ENCODE measurements at regions not wholly inside any gene's neighbourhood (a gene's known extent, or its start where the extent isn't known, plus 50 kb on each side); places are given as distances from the start of the nearest gene placed in this dataset.

DNA sequence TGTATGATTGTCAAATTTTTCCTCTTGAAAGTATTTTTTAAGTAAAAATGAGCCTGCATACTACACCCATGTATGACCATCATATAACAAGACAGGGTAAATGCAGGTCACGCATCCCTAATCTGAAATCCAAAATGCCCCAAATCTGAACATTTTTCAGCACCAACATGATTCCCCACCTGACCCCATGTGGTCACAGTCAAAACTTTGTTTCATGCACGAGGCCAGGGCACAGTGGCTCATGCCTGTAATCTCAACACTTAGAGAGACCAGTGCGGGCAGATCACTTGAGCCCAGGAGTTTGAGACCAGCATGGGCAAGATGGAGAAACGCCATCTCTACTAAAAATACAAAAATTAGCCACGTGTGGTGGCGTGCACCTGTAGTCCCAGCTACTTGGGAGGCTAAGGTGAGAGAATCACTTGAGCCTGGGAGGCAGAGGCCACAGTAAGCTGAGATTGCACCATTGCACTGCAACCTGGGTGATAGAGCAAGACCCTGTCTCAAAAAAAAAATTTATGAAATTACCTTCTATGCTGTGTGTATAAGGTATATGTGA, 63.7 kb upstream of the NPAS1 start:
- H3K36me3 ChIP-seq = no peaks in the 10 kb centered on the region
- peaks cover 20% of the 10 kb centered on the region for H3K4me1 Mint-ChIP-seq
- H3K27ac ChIP-seq = no peak overlapping the region
- peaks cover 2% of the 10 kb centered on the region for H3K27me3 Mint-ChIP-seq (ENCODE audit: insufficient read depth, low read depth)
- TF ChIP-seq, protein P1, sequence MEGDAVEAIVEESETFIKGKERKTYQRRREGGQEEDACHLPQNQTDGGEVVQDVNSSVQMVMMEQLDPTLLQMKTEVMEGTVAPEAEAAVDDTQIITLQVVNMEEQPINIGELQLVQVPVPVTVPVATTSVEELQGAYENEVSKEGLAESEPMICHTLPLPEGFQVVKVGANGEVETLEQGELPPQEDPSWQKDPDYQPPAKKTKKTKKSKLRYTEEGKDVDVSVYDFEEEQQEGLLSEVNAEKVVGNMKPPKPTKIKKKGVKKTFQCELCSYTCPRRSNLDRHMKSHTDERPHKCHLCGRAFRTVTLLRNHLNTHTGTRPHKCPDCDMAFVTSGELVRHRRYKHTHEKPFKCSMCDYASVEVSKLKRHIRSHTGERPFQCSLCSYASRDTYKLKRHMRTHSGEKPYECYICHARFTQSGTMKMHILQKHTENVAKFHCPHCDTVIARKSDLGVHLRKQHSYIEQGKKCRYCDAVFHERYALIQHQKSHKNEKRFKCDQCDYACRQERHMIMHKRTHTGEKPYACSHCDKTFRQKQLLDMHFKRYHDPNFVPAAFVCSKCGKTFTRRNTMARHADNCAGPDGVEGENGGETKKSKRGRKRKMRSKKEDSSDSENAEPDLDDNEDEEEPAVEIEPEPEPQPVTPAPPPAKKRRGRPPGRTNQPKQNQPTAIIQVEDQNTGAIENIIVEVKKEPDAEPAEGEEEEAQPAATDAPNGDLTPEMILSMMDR (IDR thresholded peaks at IDR 0.05) = no peak
- TF ChIP-seq EZH2phosphoT487 (IDR thresholded peaks at IDR 0.05) = no peak
- H3K9ac ChIP-seq = no peak overlapping the region
- peaks cover 18% of the 10 kb centered on the region for H3K36me3 Mint-ChIP-seq
- H3K4me2 ChIP-seq = no peak overlapping the region
- no peak overlapping the region for H2AFZ ChIP-seq (replicated peaks)
- no peak overlapping the region for H3K4me3 Mint-ChIP-seq
- peaks cover 64% of the 10 kb centered on the region for H3K79me2 ChIP-seq (ENCODE audit: low read depth)
- DNase-seq (ENCODE audit: low spot score) = no peak
- H3K27me3 ChIP-seq = no peaks in the 10 kb centered on the region
- peaks cover 10% of the 10 kb centered on the region for H3F3A ChIP-seq (ENCODE audit: low read depth)
- no peak overlapping the region for H3K4me3 ChIP-seq
- H3K27ac Mint-ChIP-seq = no peak overlapping the region
- H3K9me3 ChIP-seq (ENCODE audit: low read depth) = no peaks in the 10 kb centered on the region
- H3K4me1 ChIP-seq = peaks cover 9% of the 10 kb centered on the region
- H3K9me3 Mint-ChIP-seq = peaks cover 2% of the 10 kb centered on the region
- peaks cover 34% of the 10 kb centered on the region for H4K20me1 ChIP-seq (ENCODE audit: low read depth)

DNA sequence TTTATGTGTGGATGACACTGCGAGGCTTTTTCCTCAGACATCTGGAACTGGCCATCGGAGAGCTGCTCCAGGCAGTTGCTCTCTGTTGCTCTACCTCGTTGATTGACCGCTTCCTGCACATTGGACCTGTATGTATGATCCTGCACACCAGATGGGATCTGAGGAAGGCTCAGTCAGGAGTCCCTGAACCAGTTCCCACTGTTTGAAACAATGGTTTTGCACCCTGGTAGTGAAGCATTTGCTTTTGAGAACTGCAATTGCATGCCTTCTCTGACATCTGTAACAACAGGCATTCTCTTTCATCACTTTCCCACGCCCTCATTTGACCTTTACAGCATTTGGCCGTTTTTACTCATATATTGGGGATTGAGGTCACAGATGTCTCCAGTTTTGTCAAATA, 61.1 kb upstream of the NPAS1 start:
- TF ChIP-seq EZH2 (IDR thresholded peaks at IDR 0.05) (no peak), EZH2phosphoT487 (IDR thresholded peaks at IDR 0.05) (no peak)
- TF ChIP-seq, protein P1 (IDR thresholded peaks at IDR 0.05) = no peak
- Histone ChIP-seq H2AFZ (replicated peaks) (no peak overlapping the region), H3K27me3 (no peaks in the 10 kb centered on the region), H3K9ac (no peak overlapping the region), H3K4me3 (no peak overlapping the region), H3K36me3 (no peaks in the 10 kb centered on the region), H3F3A (ENCODE audit: low read depth) (peaks cover 10% of the 10 kb centered on the region), H3K4me1 (peaks cover 9% of the 10 kb centered on the region), H3K27ac (peak overlapping the region; percentile 34), H4K20me1 (ENCODE audit: low read depth) (peaks cover 41% of the 10 kb centered on the region), H3K9me3 (ENCODE audit: low read depth) (no peaks in the 10 kb centered on the region), H3K4me2 (no peak overlapping the region), H3K79me2 (ENCODE audit: low read depth) (peaks cover 72% of the 10 kb centered on the region)
- Mint-ChIP-seq H3K36me3 (peaks cover 14% of the 10 kb centered on the region), H3K27ac (peak overlapping the region; percentile 65), H3K27me3 (ENCODE audit: insufficient read depth, low read depth) (peaks cover 2% of the 10 kb centered on the region), H3K4me3 (no peak overlapping the region), H3K9me3 (peaks cover 2% of the 10 kb centered on the region), H3K4me1 (peaks cover 15% of the 10 kb centered on the region)
- DNase-seq (ENCODE audit: low spot score) = peak; percentile 24

DNA sequence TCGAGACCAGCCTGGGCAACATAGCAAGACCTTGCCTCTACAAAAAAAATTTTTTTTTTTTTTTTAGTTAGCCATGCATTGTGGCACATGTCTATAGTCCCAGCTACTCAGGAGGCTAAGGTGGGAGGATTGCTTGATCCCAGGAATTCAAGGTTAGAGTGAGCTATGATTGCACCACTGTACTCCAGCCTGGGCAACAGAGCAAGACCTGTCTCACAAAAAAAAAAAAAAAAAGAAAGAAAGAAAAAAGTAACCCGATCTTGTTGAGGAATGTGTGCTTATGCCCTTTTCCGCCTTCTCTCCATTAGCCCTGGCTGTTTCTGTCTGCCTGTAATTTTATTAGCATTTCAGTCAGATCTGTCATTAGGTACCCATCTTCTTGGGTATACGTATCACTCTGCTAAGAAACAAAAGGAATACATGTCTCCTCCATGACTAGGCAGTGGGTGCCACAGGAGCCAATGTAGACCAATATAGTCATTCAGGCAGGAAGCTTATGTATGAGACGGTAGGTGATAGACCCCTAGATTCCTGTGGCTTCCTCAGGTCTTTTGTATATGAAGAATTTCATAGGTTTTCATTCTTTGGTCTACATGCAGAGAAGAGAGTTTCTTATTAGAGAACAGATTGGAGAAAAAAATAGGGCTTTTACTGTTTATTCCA, 59.6 kb upstream of the NPAS1 start:
- Mint-ChIP-seq H3K27me3 (ENCODE audit: insufficient read depth, low read depth) (peaks cover 3% of the 10 kb centered on the region), H3K4me1 (peaks cover 13% of the 10 kb centered on the region), H3K9me3 (peaks cover 2% of the 10 kb centered on the region), H3K4me3 (no peak overlapping the region), H3K27ac (no peak overlapping the region), H3K36me3 (peaks cover 11% of the 10 kb centered on the region)
- Histone ChIP-seq H3K27me3 (no peaks in the 10 kb centered on the region), H3F3A (ENCODE audit: low read depth) (peaks cover under 1% of the 10 kb centered on the region), H3K9ac (no peak overlapping the region), H3K79me2 (ENCODE audit: low read depth) (peaks cover 69% of the 10 kb centered on the region), H4K20me1 (ENCODE audit: low read depth) (peaks cover 29% of the 10 kb centered on the region), H3K4me2 (no peak overlapping the region), H3K4me3 (no peak overlapping the region), H2AFZ (replicated peaks) (no peak overlapping the region), H3K4me1 (peaks cover 4% of the 10 kb centered on the region), H3K9me3 (ENCODE audit: low read depth) (no peaks in the 10 kb centered on the region), H3K36me3 (no peaks in the 10 kb centered on the region), H3K27ac (no peak overlapping the region)
- no peak for DNase-seq (ENCODE audit: low spot score)
- TF ChIP-seq, protein P1 (IDR thresholded peaks at IDR 0.05) = no peak
- no peak for TF ChIP-seq EZH2 (IDR thresholded peaks at IDR 0.05)

Data from neural progenitor cell (in vitro differentiated cells).